ENCODE measurements at regions not wholly inside any gene's neighbourhood (a gene's known extent, or its start where the extent isn't known, plus 50 kb on each side); places are given as distances from the start of the nearest gene placed in this dataset.

GRCh38 chr12:19633194-19633593 is 193.9 kb downstream of the AEBP2 start:
- no peak overlapping the region for H3K4me3 Mint-ChIP-seq (ENCODE audit: unreplicated experiment)

GRCh38 chr12:19633641-19634040 is 194.3 kb downstream of the AEBP2 start:
- no peak for TF ChIP-seq CTCF (IDR thresholded peaks at IDR 0.05; ENCODE audit: partially characterized antibody, unreplicated experiment)
- Mint-ChIP-seq H3K4me3 (ENCODE audit: unreplicated experiment) (no peak overlapping the region), H3K27ac (ENCODE audit: unreplicated experiment) (no peak overlapping the region), H3K36me3 (ENCODE audit: unreplicated experiment) (peaks cover 4% of the 10 kb centered on the region), H3K9me3 (ENCODE audit: unreplicated experiment) (no peaks in the 10 kb centered on the region), H3K27me3 (ENCODE audit: unreplicated experiment) (no peaks in the 10 kb centered on the region), H3K4me1 (ENCODE audit: low read depth, unreplicated experiment) (peaks cover 5% of the 10 kb centered on the region)
- no peak for DNase-seq

More at GRCh38 chr12:19633194-19633593, 193.9 kb downstream of the AEBP2 start:
- TF ChIP-seq CTCF (IDR thresholded peaks at IDR 0.05; ENCODE audit: partially characterized antibody, unreplicated experiment) = no peak
- Mint-ChIP-seq H3K27me3 (ENCODE audit: unreplicated experiment) (no peaks in the 10 kb centered on the region), H3K27ac (ENCODE audit: unreplicated experiment) (no peak overlapping the region), H3K9me3 (ENCODE audit: unreplicated experiment) (no peaks in the 10 kb centered on the region), H3K36me3 (ENCODE audit: unreplicated experiment) (peaks cover 4% of the 10 kb centered on the region), H3K4me1 (ENCODE audit: low read depth, unreplicated experiment) (peaks cover 5% of the 10 kb centered on the region)
- DNase-seq = no peak

DNA sequence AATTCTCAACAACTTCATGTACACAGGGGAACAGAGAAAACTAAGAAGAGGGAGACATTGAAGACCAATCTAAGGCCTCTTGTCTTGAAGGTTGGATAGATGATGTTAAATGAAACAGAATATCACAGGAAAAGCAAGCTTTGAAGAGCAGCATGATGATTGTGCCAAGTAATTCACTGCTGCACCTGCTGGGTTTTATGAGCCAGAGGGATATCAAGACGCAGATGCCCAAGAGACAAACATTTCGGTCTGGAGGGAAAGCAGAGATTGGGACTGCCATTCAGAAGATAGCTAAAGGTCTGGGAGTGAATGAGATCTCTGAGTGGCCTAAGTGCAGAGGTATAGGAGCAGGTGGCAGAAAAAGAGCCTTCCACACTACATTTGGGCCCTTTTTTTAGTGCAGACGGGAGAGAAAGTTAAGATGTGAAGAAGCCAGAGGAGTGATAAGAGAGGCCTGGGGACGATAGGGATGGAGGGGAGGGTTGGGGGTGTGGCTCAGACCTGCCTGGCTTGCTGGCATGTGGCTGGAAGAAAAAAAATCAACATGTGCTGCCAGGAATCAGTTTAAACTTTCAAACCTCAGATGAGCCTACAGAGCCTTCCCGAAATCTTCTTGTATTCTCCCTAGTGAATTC is 200.6 kb downstream of the AEBP2 start:
- Mint-ChIP-seq H3K27me3 (ENCODE audit: unreplicated experiment) (no peaks in the 10 kb centered on the region), H3K4me1 (ENCODE audit: low read depth, unreplicated experiment) (peaks cover 6% of the 10 kb centered on the region), H3K36me3 (ENCODE audit: unreplicated experiment) (peaks cover 4% of the 10 kb centered on the region), H3K9me3 (ENCODE audit: unreplicated experiment) (no peaks in the 10 kb centered on the region), H3K4me3 (ENCODE audit: unreplicated experiment) (no peak overlapping the region), H3K27ac (ENCODE audit: unreplicated experiment) (no peak overlapping the region)
- no peak for TF ChIP-seq CTCF (IDR thresholded peaks at IDR 0.05; ENCODE audit: partially characterized antibody, unreplicated experiment)
- DNase-seq = no peak

GRCh38 chr12:19641235-19642080 is 202.2 kb downstream of the AEBP2 start:
- no peak for TF ChIP-seq CTCF (IDR thresholded peaks at IDR 0.05; ENCODE audit: partially characterized antibody, unreplicated experiment)
- H3K4me1 Mint-ChIP-seq (ENCODE audit: low read depth, unreplicated experiment) = peaks cover 6% of the 10 kb centered on the region
- no peaks in the 10 kb centered on the region for H3K27me3 Mint-ChIP-seq (ENCODE audit: unreplicated experiment)
- no peak overlapping the region for H3K27ac Mint-ChIP-seq (ENCODE audit: unreplicated experiment)
- H3K4me3 Mint-ChIP-seq (ENCODE audit: unreplicated experiment) = no peak overlapping the region
- DNase-seq = no peak
- H3K36me3 Mint-ChIP-seq (ENCODE audit: unreplicated experiment) = peaks cover 5% of the 10 kb centered on the region
- H3K9me3 Mint-ChIP-seq (ENCODE audit: unreplicated experiment) = peaks cover 2% of the 10 kb centered on the region

DNA sequence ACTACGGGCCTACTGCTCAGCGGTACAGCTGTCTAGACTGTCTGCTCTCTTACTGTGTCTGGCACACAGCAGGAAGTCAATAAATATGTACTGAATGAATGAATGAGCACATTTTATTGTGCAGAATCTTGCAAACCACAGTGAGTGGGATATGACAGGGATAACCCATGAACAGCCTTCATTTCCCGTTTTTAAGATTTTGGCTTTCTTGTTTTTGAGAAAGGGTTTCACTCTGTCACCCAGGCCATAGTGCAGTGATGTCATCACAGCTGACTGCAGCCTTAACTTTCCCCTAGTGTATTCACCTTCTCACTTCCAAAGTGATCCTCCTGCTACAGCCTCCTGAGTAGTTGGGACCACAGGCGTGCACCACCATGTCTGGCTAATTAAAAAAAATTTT is 203.1 kb downstream of the AEBP2 start:
- Mint-ChIP-seq H3K4me3 (ENCODE audit: unreplicated experiment) (no peak overlapping the region), H3K27me3 (ENCODE audit: unreplicated experiment) (no peaks in the 10 kb centered on the region), H3K36me3 (ENCODE audit: unreplicated experiment) (peaks cover 9% of the 10 kb centered on the region), H3K27ac (ENCODE audit: unreplicated experiment) (no peak overlapping the region), H3K4me1 (ENCODE audit: low read depth, unreplicated experiment) (peaks cover 6% of the 10 kb centered on the region), H3K9me3 (ENCODE audit: unreplicated experiment) (peaks cover 2% of the 10 kb centered on the region)
- no peak for TF ChIP-seq CTCF (IDR thresholded peaks at IDR 0.05; ENCODE audit: partially characterized antibody, unreplicated experiment)
- no peak for DNase-seq
